ENCODE measurements at regions not wholly inside any gene's neighbourhood (a gene's known extent, or its start where the extent isn't known, plus 50 kb on each side); places are given as distances from the start of the nearest gene placed in this dataset.

DNA sequence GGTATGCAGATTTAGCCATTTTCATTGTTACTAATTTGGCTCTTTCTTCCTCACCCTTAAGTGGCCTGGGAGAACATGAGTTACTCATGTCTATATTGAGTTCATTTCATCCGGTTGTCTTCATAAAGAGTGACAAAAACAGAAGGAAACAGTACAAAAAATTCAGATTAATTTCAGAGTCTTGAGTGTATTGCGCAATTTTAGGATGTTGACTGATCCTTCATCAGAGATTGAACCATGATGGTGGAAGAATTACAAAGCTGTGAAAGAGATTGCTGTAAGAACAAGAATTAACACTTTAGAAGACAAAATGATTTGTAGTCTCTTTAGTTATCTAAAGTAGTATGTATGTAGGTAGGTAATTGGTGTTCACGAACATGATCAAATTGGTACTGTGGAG, 194.0 kb upstream of the PPP1R3A start:
- no peak for DNase-seq (ENCODE audit: low read depth)

DNA sequence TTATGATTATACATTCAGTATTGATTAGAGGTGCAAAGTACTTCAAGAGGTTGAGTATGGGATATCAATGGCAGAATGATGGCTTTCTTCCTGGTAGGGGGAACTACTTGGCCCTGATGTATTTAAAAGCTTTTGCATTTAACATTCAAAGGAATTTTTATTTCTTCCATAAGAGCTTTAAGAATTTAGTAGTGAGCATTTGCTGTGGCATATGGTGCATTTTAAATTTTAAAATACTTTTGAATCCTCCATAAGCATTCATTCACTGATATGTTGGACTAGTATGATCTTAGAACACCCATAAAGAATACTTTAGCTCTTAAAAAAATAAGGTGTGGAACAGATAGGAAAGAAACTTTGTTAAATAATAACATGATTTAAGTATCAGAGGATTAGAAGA, 191.9 kb upstream of the PPP1R3A start:
- no peak for DNase-seq (ENCODE audit: low read depth)

- no peak for DNase-seq (ENCODE audit: low read depth)
These were observed 190.9 kb upstream of the PPP1R3A start for GRCh38 chr7:114109721-114110120.

- DNase-seq (ENCODE audit: low read depth), result peak; percentile 68
These were observed 190.5 kb upstream of the PPP1R3A start for GRCh38 chr7:114109304-114109703.

GRCh38 chr7:114108510-114108909, 189.7 kb upstream of the PPP1R3A start:
- DNase-seq (ENCODE audit: low read depth), result no peak

GRCh38 chr7:114107522-114107921, 188.7 kb upstream of the PPP1R3A start:
- peak; percentile 90 for DNase-seq (ENCODE audit: low read depth)

DNA sequence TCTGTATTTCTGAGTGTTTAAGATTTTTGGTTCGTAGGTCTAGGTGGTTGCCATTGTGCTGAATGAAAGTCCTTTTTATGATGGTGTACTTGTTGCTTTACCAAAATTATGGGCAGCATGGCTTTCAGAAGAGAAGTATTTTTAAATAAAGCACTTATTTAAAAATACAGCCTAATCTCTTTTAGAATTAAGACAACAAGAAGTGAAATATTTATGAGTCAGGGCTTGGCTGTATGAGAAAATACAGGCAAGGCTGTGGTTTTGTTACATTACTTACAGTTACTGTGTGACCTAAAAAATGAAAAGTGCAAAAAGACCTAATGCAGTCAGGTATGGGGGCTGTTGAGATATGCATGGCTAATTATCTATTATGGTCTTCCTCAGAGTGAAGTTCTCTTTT, 185.2 kb upstream of the PPP1R3A start:
- DNase-seq (ENCODE audit: low read depth), result no peak

GRCh38 chr7:114102996-114103395, 184.2 kb upstream of the PPP1R3A start:
- no peak for DNase-seq (ENCODE audit: low read depth)

GRCh38 chr7:114102131-114102530, 183.3 kb upstream of the PPP1R3A start:
- no peak for DNase-seq (ENCODE audit: low read depth)

GRCh38 chr7:114100810-114101209, 182.0 kb upstream of the PPP1R3A start:
- no peak for DNase-seq (ENCODE audit: low read depth)

DNA sequence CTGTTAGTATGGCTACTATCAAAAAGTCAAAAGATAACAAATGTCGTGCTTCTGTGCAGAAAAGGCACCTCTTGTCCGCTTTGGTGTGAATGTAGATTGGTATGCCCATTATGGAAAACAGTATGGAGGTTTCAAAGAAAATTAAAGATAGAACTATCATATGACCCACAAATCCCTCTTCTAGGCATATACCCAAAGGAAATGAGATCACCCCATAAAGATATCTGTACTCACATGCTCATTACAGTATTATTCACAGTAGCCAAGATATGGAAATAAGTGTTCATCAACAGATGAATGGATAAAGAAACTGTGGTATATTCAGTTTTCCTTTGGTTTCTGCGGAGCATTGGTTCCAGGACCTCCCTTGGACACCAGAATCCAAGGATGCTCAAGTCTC, 180.5 kb upstream of the PPP1R3A start:
- no peak for DNase-seq (ENCODE audit: low read depth)

GRCh38 chr7:114095885-114096284, 177.1 kb upstream of the PPP1R3A start:
- DNase-seq (ENCODE audit: low read depth), result no peak

DNA sequence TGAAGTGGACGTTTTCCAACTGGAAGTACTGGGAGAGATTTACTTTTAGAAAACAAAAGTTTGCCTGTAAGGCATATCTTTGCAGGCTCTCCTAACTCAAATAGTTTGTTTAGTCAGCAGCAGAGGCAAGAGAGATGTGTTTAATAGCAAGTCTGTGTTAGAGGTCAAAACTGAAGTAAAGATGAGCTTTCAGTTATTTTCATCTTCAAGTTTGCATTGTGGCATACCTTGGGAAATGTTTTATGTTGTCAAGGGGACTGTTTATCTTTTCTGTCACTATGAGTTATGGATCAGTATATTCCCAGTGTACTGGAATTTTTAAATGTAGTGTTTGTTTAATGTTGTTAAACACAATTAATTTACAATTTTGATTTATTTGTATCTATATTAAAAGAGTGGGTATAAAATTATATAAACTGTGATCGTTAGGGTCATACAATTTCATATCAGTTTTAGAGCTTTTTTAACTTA, 169.7 kb upstream of the PPP1R3A start:
- no peak for DNase-seq (ENCODE audit: low read depth)

DNA sequence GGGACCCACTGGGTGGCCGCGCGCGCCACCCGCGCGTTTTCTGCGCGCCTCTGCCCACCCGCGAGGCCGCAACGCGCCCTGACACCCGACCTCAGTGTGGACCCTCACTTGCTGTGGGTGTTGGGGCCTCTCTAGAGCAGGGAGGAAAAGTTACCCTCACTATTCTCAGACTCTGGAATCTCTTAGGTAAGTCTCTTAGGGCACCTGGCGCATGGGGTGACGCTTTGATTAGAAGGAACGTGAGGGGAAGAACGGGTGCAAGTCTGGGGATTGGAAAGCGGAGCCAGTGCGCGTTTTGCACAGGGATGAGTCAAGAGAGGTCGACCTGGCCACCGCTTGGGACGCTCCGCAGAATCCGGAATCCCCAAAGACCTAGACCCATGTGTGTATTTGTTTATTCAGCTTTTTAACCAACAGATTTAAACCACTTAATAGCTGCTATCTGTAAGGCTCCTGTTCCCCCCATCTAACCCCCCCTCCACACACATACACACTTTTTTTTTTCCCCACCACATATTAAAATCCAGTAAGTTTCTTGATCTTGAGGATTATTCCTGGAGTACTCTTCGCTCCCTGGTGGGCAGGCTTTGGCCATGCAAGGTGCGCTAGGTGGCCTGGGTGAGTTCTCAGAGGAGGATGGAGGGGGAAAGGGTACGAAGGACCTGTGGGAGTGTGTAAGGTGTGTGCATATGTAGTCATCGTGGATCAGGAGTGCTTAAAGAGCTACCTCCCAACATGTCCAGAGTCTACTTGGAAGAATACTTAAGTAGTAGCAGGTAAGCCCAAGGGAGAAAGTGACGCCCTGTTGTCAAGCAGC, 169.1 kb upstream of the PPP1R3A start:
- no peak for DNase-seq (ENCODE audit: low read depth)

GRCh38 chr7:114086914-114087652, 168.3 kb upstream of the PPP1R3A start:
- DNase-seq (ENCODE audit: low read depth), result peak; percentile 62

DNA sequence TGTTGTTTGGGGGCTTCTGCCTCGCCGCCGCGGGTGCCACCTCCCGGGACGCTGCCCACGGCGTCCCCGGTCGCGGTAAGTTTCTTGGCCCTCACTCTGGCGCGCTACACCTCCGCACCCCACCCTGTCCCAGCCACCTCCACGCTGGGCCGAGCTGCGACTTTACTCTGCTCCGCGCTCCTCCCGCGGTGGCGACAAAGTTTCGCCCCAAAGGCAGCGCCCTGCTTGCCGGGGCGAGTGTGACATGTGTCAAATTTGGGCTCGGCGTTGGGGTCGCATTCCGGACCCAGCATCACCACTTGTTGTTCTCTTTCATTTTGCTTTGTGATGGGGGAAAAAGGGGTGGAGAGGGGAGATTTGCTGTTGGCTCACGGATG, 167.7 kb upstream of the PPP1R3A start:
- no peak for DNase-seq (ENCODE audit: low read depth)

DNA sequence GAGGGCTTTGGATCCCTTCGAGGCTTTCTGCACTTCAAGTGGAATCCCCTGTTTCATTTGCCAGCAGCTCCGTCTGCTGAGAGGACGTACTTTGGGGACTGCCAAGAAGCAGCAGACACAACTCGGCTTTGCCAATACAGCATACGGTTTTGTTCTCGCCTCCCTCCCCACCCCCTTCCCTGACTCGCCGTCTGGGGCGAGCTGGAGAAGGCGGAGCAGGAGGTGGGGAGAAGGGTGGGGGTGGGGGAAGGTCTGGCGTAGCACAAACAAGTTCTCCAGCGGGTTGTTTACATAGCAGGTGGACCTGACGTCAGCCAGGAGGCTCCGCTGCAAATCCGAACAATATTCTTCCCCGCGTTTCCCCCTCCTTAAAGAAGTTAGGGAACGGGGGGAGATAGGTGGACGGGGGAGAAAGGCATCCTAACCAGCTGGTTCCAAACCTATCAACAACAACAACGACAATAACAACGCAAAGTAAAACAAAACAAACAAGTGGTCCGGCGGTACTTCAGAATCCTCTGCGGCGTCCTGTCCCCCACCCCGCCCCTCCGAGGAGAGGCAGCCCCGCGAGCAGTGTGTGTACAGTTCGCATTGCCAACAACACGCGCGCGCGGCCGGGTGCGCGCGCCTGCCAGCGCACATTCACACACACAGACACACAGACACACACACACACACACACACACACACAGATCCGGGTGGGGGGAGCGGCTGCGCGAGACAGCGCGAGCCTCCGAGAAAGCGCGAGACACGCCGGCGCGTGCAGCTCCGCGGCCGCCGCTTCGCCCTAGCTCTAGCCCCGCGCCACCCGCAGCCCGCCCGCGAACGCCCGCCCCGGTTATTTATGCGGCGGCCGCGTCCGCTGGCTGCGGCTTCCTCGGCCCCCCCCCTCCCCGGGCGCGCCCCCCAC, 167.0 kb upstream of the PPP1R3A start:
- peak; percentile 95 for DNase-seq (ENCODE audit: low read depth)

DNA sequence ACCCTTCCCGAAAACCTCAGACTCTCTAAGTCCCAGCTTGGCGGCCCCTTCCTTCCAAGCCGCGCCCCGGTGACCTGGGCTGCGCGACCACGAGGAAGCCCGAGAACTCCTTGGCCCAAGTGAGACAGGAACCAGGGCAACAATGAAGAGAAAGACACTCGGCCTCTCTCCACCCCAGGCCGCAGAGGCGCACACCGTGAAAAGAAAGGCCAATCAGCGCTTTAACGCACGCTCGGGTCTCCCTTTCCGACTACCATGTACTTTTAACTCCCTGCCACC, 166.4 kb upstream of the PPP1R3A start:
- no peak for DNase-seq (ENCODE audit: low read depth)

GRCh38 chr7:114084472-114085312, 165.9 kb upstream of the PPP1R3A start:
- peak; percentile 40 for DNase-seq (ENCODE audit: low read depth)

DNA sequence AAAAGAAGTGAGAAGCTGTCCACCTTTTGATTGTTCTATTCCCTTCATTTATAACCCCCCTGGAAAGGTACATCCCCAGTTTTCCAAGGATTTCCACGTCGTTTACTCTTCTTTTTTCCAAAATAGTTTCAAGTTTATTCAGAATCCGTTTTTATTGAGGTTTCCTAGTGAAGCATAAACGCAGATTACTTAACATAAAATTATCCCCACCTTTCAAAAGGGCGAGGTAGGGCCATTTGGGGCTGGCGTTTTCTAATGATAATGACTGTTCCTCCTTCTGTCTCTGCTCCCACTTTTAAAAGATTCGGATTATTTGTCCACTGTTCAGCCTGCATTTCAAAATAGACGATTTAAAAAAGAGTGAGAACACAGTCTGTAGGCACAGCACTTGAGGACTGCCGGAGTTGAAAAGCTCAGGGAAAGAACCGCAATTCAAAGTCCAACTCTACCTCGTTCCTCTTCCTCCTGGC, 165.2 kb upstream of the PPP1R3A start:
- no peak for DNase-seq (ENCODE audit: low read depth)

GRCh38 chr7:114083166-114084001, 164.6 kb upstream of the PPP1R3A start:
- no peak for DNase-seq (ENCODE audit: low read depth)

Measured in fibroblast of gingiva (primary cell).